A549 (cell line): ENCODE measurements at regions not wholly inside any gene's neighbourhood (a gene's known extent, or its start where the extent isn't known, plus 50 kb on each side); places are given as distances from the start of the nearest gene placed in this dataset.

Source experiments
- ATAC-seq, 2 experiments: fragments of 200-7000 bp in 1 of 2; fragments of >200 bp in 1 of 2; cut with Nextera tagmentation in 1 of 2; cut with Tn5 transposase in 1 of 2; 3 replicates each; pipeline versions ENCODE4 v1.8.0 to v1.9.1; 2018 to 2020; ENCODE audit warnings: mild to moderate bottlenecking in 1 of 2, moderate library complexity in 1 of 2
- CTCF ChIA-PET: fragments of 300-600 bp; sonication (Branson Sonifier 250); formaldehyde crosslinking; extraction: SDS; loops from one replicate; lab custom pipeline; 2021; ENCODE audit warnings: antibody characterized with exemption, inconsistent platforms; lab: Yijun Ruan, JAX
- POLR2A ChIA-PET: fragments of 350-600 bp; formaldehyde crosslinking; extraction: SDS; loops from one replicate; lab custom pipeline; 2021; ENCODE audit warnings: antibody characterized with exemption, inconsistent platforms; lab: Yijun Ruan, JAX
- DNase-seq, 2 experiments: peaks; one replicate each; pipeline versions ENCODE4 v3.0.0 to v3.0.0-alpha.2; 2011 to 2016; ENCODE audit warnings: low read depth in 1 of 2, low spot score in 1 of 2
- FAIRE-seq: peaks from 2 replicates; lab custom pipeline; 2011; peaks lifted over from hg19 to GRCh38; lab: Jason Lieb, UNC
- H3K27ac ChIP-seq, 2 experiments: fragments of >200 bp; sonication (Bioruptor Twin); formaldehyde crosslinking; 3 replicates each; pipeline ENCODE4 v1.5.1; 2016 to 2017
- H3K4me1 ChIP-seq: fragments of >200 bp; sonication (Bioruptor Twin); formaldehyde crosslinking; 3 replicates; pipeline ENCODE4 v1.6.1; 2016
- H3K4me2 ChIP-seq: fragments of >200 bp; sonication (Bioruptor Twin); formaldehyde crosslinking; 3 replicates; pipeline ENCODE4 v1.6.1; 2016
- H3K4me3 ChIP-seq: fragments of >200 bp; sonication (Bioruptor Twin); formaldehyde crosslinking; 3 replicates; pipeline ENCODE4 v1.5.1; 2016
- H3K9me3 ChIP-seq: fragments of >200 bp; sonication (Bioruptor Twin); formaldehyde crosslinking; 3 replicates; pipeline ENCODE4 v1.6.1; 2016
- BCL3 ChIP-seq: fragments of >200 bp; sonication (Bioruptor Twin); formaldehyde crosslinking; IDR thresholded peaks from 3 replicates; pipeline ENCODE4 v1.6.1; 2016
- CBX2 ChIP-seq: fragments of 200-600 bp; sonication (generic); IDR thresholded peaks from 2 replicates; pipeline ENCODE4 v1.6.1; 2016; ENCODE audit warnings: low read depth, mild to moderate bottlenecking, borderline replicate concordance
- CBX8 ChIP-seq: fragments of 200-600 bp; sonication (generic); IDR thresholded peaks from 2 replicates; pipeline ENCODE4 v1.6.1; 2016
- EHMT2 ChIP-seq: fragments of 200-600 bp; sonication (generic); IDR thresholded peaks from 2 replicates; pipeline ENCODE4 v1.6.1; 2016; ENCODE audit warnings: antibody characterized with exemption, low read depth, mild to moderate bottlenecking, moderate library complexity
- GATA3 ChIP-seq: IDR thresholded peaks from 2 replicates; pipeline ENCODE4 v1.6.1; 2012; ENCODE audit warnings: borderline replicate concordance
- HEYL ChIP-seq: fragments of 250-450 bp; sonication (Bioruptor Pico); IDR thresholded peaks from 2 replicates; pipeline ENCODE4 v1.8.0; 2021; ENCODE audit warnings: mild to moderate bottlenecking, moderate library complexity
- HMGXB4 ChIP-seq: fragments of 250-450 bp; sonication (Bioruptor Pico); IDR thresholded peaks from 2 replicates; pipeline ENCODE4 v1.5.0; 2021; ENCODE audit warnings: mild to moderate bottlenecking, moderate library complexity, borderline replicate concordance
- HOXA7 ChIP-seq: fragments of 250-450 bp; sonication (Bioruptor Pico); IDR thresholded peaks from 2 replicates; pipeline ENCODE4 v1.5.0; 2020; ENCODE audit warnings: mild to moderate bottlenecking, moderate library complexity
- HOXB13 ChIP-seq: fragments of 250-450 bp; sonication (Bioruptor Pico); IDR thresholded peaks from 2 replicates; pipeline ENCODE4 v1.5.0; 2020; ENCODE audit warnings: low read depth, mild to moderate bottlenecking, moderate library complexity
- KDM1A ChIP-seq: fragments of 200-600 bp; sonication (generic); IDR thresholded peaks from 2 replicates; pipeline ENCODE4 v1.6.1; 2016; ENCODE audit warnings: low read depth, mild to moderate bottlenecking
- MAFK ChIP-seq: fragments of 450-650 bp; IDR thresholded peaks from 2 replicates; pipeline ENCODE4 v1.6.1; 2014; ENCODE audit not compliant: partially characterized antibody
- MAX ChIP-seq: IDR thresholded peaks from 2 replicates; pipeline ENCODE4 v1.6.1; 2012
- MYC ChIP-seq: IDR thresholded peaks from 2 replicates; pipeline ENCODE4 v1.6.1; 2012; ENCODE audit warnings: mild to moderate bottlenecking, inconsistent platforms, low read length, improper control_type of control experiment, borderline replicate concordance
- NPAS2 ChIP-seq: fragments of 250-450 bp; sonication (Bioruptor Pico); IDR thresholded peaks from 2 replicates; pipeline ENCODE4 v1.8.0; 2022; ENCODE audit warnings: mild to moderate bottlenecking, moderate library complexity, borderline replicate concordance
- RCOR1 ChIP-seq: fragments of 150-350 bp; IDR thresholded peaks from 2 replicates; pipeline ENCODE4 v1.6.1; 2014; ENCODE audit warnings: antibody characterized with exemption, low read length, low read depth
- RNF2 ChIP-seq: fragments of 200-600 bp; sonication (generic); IDR thresholded peaks from 2 replicates; pipeline ENCODE4 v1.6.1; 2016; ENCODE audit warnings: low read depth, mild to moderate bottlenecking, antibody characterized with exemption, moderate library complexity, borderline replicate concordance
- SMC3 ChIP-seq: fragments of >200 bp; sonication (Bioruptor Twin); formaldehyde crosslinking; IDR thresholded peaks from 3 replicates; pipeline ENCODE4 v1.6.1; 2018; ENCODE audit warnings: inconsistent platforms
- SREBF2 ChIP-seq: fragments of 450-650 bp; IDR thresholded peaks from 2 replicates; pipeline ENCODE4 v1.6.1; 2014; ENCODE audit warnings: mild to moderate bottlenecking, moderate library complexity
- ZFP36 ChIP-seq: fragments of 450-650 bp; IDR thresholded peaks from 2 replicates; pipeline ENCODE4 v1.6.1; 2014; ENCODE audit warnings: borderline replicate concordance; ENCODE audit not compliant: partially characterized antibody
- WGBS: methylation state at CpG from one replicate; pipeline ENCODE4 v1.1.6; 2017; ENCODE audit errors: missing lambda C conversion rate; 5-methylcytosine and 5-hydroxymethylcytosine counted together
- TF ChIP-seq, protein P1 (sequence below): IDR thresholded peaks from 2 replicates; pipeline ENCODE4 v1.6.1; 2012

DNA sequence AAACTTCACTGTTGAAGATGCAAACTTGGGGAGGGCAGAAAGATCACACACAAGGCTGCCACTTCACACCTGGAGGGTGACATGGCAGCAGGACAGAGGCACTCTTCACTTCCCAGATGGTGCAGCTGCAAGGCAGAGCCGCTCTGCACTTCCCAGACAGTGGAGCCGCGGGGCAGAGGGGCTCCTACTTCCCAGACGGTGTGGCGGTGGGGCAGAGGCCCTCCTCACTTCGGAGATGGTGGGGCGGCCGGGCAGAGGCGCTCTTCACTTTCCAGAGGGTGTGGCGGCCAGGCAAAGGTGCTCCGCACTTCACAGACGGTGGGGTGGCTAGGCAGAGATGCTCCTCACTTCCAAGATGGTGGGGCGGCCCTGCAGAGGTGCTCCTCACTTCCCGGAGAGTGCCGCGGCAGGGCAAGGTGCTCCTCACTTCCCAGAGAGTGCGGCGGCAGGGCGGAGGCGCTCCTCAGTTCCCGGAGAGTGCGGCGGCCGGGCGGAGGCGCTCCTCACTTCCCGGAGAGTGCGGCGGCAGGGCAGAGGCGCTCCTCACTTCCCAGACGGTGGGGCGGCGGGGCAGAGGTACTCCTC is 58.3 kb upstream of the PPP1R9A start:
- no peak for ATAC-seq
- TF ChIP-seq GATA3 (no peak), RNF2 (no peak), SMC3 (no peak), MAX (no peak), HOXB13 (no peak), HMGXB4 (CRISPR knock-in tag) (no peak), HEYL (CRISPR knock-in tag) (no peak), CBX2 (no peak), EHMT2 (no peak), RCOR1 (no peak), KDM1A (no peak), SREBF2 (no peak)
- TF ChIP-seq, protein P1, sequence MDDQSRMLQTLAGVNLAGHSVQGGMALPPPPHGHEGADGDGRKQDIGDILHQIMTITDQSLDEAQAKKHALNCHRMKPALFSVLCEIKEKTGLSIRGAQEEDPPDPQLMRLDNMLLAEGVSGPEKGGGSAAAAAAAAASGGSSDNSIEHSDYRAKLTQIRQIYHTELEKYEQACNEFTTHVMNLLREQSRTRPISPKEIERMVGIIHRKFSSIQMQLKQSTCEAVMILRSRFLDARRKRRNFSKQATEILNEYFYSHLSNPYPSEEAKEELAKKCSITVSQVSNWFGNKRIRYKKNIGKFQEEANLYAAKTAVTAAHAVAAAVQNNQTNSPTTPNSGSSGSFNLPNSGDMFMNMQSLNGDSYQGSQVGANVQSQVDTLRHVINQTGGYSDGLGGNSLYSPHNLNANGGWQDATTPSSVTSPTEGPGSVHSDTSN = no peak
- no peak for FAIRE-seq

GRCh38 chr7:94849636-94850208 is 57.7 kb upstream of the PPP1R9A start:
- H3K4me3 ChIP-seq = no peak overlapping the region
- no peak for ATAC-seq
- peaks cover 16% of the 10 kb centered on the region; the same call in 1 of the 3 replicates for H3K9me3 ChIP-seq
- CTCF ChIA-PET = no interaction called here
- TF ChIP-seq CBX8 (no peak), ZFP36 (no peak), MAFK (no peak), NPAS2 (CRISPR knock-in tag) (no peak), HOXA7 (CRISPR knock-in tag) (no peak), MAX (no peak), MYC (no peak), BCL3 (no peak)
- TF ChIP-seq, all 56 proteins: peak for 0
- WGBS = 83% methylated on average over 10 of the region's 22 CpGs
- Histone ChIP-seq H3K4me1 (no peaks in the 10 kb centered on the region), H3K4me2 (no peak overlapping the region), H3K27ac (no peak overlapping the region)
- POLR2A ChIA-PET = no interaction called here
- no peak for DNase-seq
- FAIRE-seq = no peak

More for the DNA sequence above, 58.3 kb upstream of the PPP1R9A start:
- ChIA-PET POLR2A (no interaction called here), CTCF (no interaction called here)
- H3K27ac ChIP-seq = no peak overlapping the region
- no peak for DNase-seq
- H3K4me2 ChIP-seq = no peak overlapping the region
- no peaks in the 10 kb centered on the region for H3K4me1 ChIP-seq
- 76% methylated on average over 33 of the region's 33 CpGs for WGBS
- H3K9me3 ChIP-seq = peaks cover 23% of the 10 kb centered on the region; the same call in 2 of the 3 replicates
- H3K4me3 ChIP-seq = no peak overlapping the region
